ENCODE measurements at regions not wholly inside any gene's neighbourhood (a gene's known extent, or its start where the extent isn't known, plus 50 kb on each side); places are given as distances from the start of the nearest gene placed in this dataset.

GRCh38 chr7:12941512-12941911, 254.1 kb downstream of the ARL4A start:
- TF ChIP-seq, protein P1, sequence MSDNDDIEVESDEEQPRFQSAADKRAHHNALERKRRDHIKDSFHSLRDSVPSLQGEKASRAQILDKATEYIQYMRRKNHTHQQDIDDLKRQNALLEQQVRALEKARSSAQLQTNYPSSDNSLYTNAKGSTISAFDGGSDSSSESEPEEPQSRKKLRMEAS (IDR thresholded peaks at IDR 0.05): no peak
- TF ChIP-seq, protein P2, sequence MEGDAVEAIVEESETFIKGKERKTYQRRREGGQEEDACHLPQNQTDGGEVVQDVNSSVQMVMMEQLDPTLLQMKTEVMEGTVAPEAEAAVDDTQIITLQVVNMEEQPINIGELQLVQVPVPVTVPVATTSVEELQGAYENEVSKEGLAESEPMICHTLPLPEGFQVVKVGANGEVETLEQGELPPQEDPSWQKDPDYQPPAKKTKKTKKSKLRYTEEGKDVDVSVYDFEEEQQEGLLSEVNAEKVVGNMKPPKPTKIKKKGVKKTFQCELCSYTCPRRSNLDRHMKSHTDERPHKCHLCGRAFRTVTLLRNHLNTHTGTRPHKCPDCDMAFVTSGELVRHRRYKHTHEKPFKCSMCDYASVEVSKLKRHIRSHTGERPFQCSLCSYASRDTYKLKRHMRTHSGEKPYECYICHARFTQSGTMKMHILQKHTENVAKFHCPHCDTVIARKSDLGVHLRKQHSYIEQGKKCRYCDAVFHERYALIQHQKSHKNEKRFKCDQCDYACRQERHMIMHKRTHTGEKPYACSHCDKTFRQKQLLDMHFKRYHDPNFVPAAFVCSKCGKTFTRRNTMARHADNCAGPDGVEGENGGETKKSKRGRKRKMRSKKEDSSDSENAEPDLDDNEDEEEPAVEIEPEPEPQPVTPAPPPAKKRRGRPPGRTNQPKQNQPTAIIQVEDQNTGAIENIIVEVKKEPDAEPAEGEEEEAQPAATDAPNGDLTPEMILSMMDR (IDR thresholded peaks at IDR 0.05; ENCODE audit: low read depth, low read length, missing input control): no peak
- TF ChIP-seq YY1 (IDR thresholded peaks at IDR 0.05): no peak

Measured in liver (tissue), 2 donors.